ENCODE measurements at regions not wholly inside any gene's neighbourhood (a gene's known extent, or its start where the extent isn't known, plus 50 kb on each side); places are given as distances from the start of the nearest gene placed in this dataset.

DNA sequence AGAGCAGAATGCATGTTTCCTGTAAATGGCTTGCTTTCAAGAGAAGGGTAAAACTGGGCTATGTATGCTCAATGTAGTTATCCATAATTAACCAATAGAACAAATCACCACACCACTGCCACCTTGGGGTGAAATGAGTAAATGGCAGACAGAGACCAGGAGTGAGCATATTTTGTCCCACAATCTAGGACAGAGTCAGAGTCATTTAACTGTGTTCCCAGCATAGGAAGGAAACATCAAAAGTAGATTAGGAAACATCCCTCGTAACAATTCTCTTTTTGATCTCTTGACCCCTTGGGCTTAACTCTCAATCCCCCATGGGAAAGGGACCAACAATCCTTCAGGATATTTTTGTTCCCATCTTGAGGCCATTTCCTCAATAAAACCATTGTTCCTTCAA lies 224.8 kb downstream of the NHLRC3 start:
- Histone ChIP-seq H3K4me3 (no peak overlapping the region), H3K27ac (peak overlapping the region in 5 of 10 donors; percentile 16 to 87 (median 67)), H3K27me3 (no peaks in the 10 kb centered on the region), H3K4me1 (peaks cover 0 to 60% (median 33%) of the 10 kb centered on the region in 9 donors), H3K9me3 (peaks cover 0 to 6% (median 0%) of the 10 kb centered on the region in 11 donors), H3K36me3 (no peaks in the 10 kb centered on the region)
- DNase-seq: peak in 1 of 2 donors; percentile 69
- intact Hi-C loops (cut with DNase I): loop anchor here (1.0 to 10.0 kb wide), 13 partner anchors 116 to 352 kb away; partner anchors contain the start of gene LHFPL6 (in 1 of the 10)
- WGBS, 2 donors: 4 to 21% methylated on average over 1 of the region's 1 CpG
- ATAC-seq: peak; percentile 84 to 94 (median 88)
- TF ChIP-seq, protein P1, sequence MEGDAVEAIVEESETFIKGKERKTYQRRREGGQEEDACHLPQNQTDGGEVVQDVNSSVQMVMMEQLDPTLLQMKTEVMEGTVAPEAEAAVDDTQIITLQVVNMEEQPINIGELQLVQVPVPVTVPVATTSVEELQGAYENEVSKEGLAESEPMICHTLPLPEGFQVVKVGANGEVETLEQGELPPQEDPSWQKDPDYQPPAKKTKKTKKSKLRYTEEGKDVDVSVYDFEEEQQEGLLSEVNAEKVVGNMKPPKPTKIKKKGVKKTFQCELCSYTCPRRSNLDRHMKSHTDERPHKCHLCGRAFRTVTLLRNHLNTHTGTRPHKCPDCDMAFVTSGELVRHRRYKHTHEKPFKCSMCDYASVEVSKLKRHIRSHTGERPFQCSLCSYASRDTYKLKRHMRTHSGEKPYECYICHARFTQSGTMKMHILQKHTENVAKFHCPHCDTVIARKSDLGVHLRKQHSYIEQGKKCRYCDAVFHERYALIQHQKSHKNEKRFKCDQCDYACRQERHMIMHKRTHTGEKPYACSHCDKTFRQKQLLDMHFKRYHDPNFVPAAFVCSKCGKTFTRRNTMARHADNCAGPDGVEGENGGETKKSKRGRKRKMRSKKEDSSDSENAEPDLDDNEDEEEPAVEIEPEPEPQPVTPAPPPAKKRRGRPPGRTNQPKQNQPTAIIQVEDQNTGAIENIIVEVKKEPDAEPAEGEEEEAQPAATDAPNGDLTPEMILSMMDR (IDR thresholded peaks at IDR 0.05): peak; percentile 59 to 83 (median 71)

DNA sequence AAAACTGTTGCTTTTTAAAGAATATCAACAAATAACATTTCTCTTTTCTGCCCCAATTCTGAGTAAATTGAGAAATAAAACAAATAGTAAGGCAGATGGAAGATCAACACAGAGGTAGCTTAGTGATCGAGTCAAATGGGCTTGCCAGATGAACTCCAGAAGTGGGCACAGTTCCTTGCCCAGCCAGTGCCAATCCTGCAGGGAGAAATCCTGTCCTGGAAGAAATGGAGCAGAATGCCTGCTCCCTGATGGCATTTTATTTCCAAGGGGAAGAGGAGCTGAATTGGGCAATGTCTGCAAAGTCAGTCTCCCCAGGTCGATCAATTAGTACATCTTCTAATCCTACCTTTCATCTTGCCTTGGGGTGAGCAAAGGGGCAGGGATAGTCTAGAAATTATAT lies 225.3 kb downstream of the NHLRC3 start:
- TF ChIP-seq, protein P1 (IDR thresholded peaks at IDR 0.05): no peak
- H3K4me3 ChIP-seq: no peak overlapping the region
- peaks cover 0 to 6% (median 0%) of the 10 kb centered on the region in 11 donors for H3K9me3 ChIP-seq
- 52 to 61% methylated on average over 2 of the region's 2 CpGs for WGBS, 2 donors
- no peaks in the 10 kb centered on the region for H3K27me3 ChIP-seq
- DNase-seq (no peak), ATAC-seq (no peak)
- H3K4me1 ChIP-seq: peaks cover 0 to 60% (median 31%) of the 10 kb centered on the region in 9 donors
- H3K27ac ChIP-seq: peak overlapping the region in 4 of 10 donors; percentile 13 to 87 (median 58)
- intact Hi-C loops (cut with DNase I): loop anchor here (1.0 to 10.0 kb wide), 13 partner anchors 116 to 351 kb away; partner anchors contain the start of gene LHFPL6 (in 1 of the 10)
- H3K36me3 ChIP-seq: no peaks in the 10 kb centered on the region

DNA sequence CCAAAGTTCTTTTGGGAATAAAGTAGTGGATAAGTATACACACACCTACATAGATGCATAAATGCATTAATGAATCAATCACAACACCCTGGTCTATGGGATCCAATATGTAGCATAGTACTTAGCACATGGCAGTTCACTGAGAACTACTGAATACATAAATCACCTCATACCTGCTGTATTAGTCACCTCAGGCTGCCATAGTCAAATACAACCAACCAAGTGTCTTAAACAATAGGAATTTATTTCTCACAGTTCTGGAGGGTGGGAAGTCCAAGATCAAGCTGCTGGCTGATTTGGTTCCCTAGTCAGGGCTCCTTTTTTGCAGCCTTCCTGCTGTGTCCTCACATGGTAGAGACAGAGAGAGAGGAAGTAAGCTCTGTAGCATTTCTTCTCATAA lies 228.2 kb downstream of the NHLRC3 start:
- H3K27ac ChIP-seq: no peak overlapping the region
- no peaks in the 10 kb centered on the region for H3K36me3 ChIP-seq
- TF ChIP-seq, protein P1 (IDR thresholded peaks at IDR 0.05): no peak
- peaks cover 0 to 37% (median 16%) of the 10 kb centered on the region in 9 donors for H3K4me1 ChIP-seq
- ATAC-seq (no peak), DNase-seq (no peak)
- no peak overlapping the region for H3K4me3 ChIP-seq
- no peaks in the 10 kb centered on the region for H3K27me3 ChIP-seq
- intact Hi-C loops (cut with DNase I): loop anchor here in 7 of 10 donors (5.0 to 10.0 kb wide), 7 partner anchors 56 to 348 kb away; no protein-coding TSS in a partner anchor
- H3K9me3 ChIP-seq: peaks cover 0 to 6% (median 0%) of the 10 kb centered on the region in 11 donors

DNA sequence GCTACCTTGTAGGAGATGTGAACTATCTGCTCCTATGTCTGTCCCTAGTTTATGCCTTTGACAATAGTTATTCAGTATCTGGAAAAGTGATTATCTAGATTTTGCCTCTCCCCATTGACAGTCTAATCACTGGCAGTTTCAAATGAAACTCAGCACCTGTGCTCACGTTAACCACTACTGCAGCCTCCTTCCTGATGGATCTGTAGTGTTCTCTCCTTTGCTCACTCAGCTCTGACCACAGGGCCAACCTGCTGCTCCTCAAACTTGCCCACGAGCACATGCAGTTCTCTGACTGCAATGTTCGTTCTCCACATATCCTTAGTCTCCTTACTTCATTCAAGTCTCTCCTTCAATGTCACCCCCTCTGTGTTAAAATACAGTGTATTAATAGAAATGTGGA lies 230.1 kb downstream of the NHLRC3 start:
- Histone ChIP-seq H3K9me3 (peaks cover 0 to 6% (median 0%) of the 10 kb centered on the region in 11 donors), H3K27me3 (no peaks in the 10 kb centered on the region), H3K27ac (peak overlapping the region in 6 of 10 donors; percentile 38 to 69 (median 46)), H3K4me1 (peaks cover 0 to 17% (median 3%) of the 10 kb centered on the region in 9 donors), H3K4me3 (no peak overlapping the region), H3K36me3 (no peaks in the 10 kb centered on the region)
- TF ChIP-seq, protein P1 (IDR thresholded peaks at IDR 0.05): no peak
- DNase-seq (no peak), ATAC-seq (no peak)
- intact Hi-C loops (cut with DNase I): loop anchor here in 7 of 10 donors (5.0 to 10.0 kb wide), 7 partner anchors 54 to 346 kb away; no protein-coding TSS in a partner anchor
- WGBS, 2 donors: 72 to 75% methylated on average over 3 of the region's 3 CpGs

All from heart right ventricle (tissue), 16 donors.